HT1080 (cell line): ENCODE measurements at regions not wholly inside any gene's neighbourhood (a gene's known extent, or its start where the extent isn't known, plus 50 kb on each side); places are given as distances from the start of the nearest gene placed in this dataset.

Source experiments
- DNase-seq: peaks from one replicate; pipeline ENCODE4 v3.0.0-alpha.2; 2015; ENCODE audit warnings: low read depth

GRCh38 chrX:39212456-39212855, 411.2 kb downstream of the MID1IP1 start:
- DNase-seq: no peak

- no peak for DNase-seq
Measured at GRCh38 chrX:39214387-39215126, 413.3 kb downstream of the MID1IP1 start.

GRCh38 chrX:39220952-39221351, 419.7 kb downstream of the MID1IP1 start:
- DNase-seq: no peak

GRCh38 chrX:39222346-39223113, 421.3 kb downstream of the MID1IP1 start:
- DNase-seq: no peak

DNA sequence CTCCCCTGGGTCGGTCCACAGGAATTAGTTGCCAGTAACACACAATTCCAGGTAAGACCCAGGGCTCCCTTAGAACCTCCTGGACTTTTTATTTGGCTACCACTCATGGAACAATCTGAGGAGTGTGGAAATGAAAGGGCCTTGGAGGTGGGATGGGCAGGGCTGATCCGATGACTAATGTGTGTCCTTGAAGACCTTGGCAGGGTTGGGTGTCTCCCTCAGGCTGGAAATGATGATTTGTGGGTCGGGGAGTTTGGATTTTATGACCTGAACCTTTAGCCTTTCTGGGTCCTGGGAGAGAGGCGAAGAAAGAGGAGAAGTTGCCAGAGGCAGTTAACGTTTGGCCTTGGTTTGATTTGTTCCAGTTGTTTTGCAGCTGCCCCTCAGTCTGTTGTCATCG, 425.0 kb downstream of the MID1IP1 start:
- DNase-seq: no peak

- no peak for DNase-seq
Measured at GRCh38 chrX:39227371-39227770, 426.1 kb downstream of the MID1IP1 start.

- DNase-seq: no peak
Measured at GRCh38 chrX:39238006-39238405, 436.7 kb downstream of the MID1IP1 start.

- DNase-seq: peak; percentile 1
Measured at GRCh38 chrX:39242187-39242586, 440.9 kb downstream of the MID1IP1 start.

GRCh38 chrX:39244147-39244546, 442.9 kb downstream of the MID1IP1 start:
- DNase-seq: no peak

DNA sequence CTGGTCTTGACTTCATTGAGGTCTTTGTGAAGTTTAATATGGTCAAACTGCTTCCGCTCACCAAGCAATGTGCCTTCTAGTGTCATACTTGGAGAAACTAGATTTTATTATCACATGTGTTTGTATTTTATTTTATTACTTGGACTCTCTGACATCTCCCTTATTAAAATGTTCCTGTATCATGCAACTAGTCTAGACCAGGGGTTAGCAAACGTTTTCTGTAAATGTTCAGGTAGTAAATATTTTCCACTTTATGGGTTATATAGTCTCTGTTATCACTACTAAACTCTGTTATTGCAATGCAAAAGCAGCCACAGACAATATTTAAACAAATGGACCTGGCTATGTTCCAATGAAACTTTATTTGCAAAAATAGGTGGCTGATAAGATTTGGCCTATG, 443.8 kb downstream of the MID1IP1 start:
- DNase-seq: no peak

- no peak for DNase-seq
Measured at GRCh38 chrX:39247536-39247935, 446.3 kb downstream of the MID1IP1 start.

DNA sequence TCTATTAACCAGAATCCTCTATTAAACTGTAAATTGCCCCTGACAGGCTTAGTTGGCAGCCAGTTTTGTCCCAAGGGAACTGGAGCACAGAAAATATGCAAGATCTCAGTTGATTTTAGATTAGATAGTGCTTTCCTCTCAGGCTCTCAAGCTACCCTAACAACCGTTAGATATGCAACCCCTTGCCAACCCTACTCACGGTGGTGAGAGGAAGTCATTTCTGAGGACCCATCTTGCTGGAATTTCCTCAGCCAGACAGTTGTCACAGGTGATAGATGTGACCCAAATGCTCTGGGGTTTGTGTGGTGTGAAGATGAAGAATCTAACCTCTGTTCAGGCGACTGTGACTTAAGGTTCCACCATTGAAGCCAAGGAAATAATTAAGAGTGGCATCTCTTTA, 447.1 kb downstream of the MID1IP1 start:
- DNase-seq: no peak

- no peak for DNase-seq
Measured at GRCh38 chrX:39249999-39250398, 448.7 kb downstream of the MID1IP1 start.

DNA sequence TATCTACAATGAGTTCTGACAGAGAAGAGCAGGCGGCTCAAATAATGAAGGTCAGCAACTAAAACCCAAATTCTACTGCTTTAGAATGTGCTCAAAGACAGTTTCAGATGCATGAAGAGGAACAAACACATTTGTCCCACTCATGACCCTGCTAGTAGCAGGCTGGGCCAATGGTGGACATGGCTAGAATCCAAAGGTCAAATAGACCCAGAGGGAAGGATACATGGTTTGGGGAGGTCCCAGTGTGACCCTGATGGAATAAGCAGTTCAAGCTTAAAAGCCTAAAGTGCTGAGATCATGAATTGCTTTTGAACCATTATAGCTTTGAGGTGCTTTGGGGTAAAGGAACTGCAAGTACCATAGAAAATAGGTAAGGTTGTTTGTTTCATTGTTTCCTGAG, 450.7 kb downstream of the MID1IP1 start:
- no peak for DNase-seq

DNA sequence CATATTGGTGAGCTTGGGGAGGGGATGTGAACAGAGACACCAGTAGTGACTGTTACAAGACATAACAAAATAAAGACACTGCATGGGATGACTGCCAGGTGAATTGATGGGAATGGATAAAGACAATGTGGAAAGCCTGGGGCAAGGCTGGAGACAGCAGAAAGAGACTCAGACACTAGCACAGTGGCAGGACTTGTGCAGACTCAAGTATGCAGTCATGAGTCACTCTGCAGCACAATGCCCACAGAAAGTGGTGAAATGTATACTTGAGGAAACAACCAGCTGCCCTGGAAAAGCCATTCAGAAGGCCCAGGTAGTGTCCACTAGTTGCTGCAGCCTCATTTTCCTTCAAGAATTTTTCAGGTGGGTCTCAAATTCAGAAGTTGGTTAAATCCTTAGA, 452.3 kb downstream of the MID1IP1 start:
- DNase-seq: no peak

DNA sequence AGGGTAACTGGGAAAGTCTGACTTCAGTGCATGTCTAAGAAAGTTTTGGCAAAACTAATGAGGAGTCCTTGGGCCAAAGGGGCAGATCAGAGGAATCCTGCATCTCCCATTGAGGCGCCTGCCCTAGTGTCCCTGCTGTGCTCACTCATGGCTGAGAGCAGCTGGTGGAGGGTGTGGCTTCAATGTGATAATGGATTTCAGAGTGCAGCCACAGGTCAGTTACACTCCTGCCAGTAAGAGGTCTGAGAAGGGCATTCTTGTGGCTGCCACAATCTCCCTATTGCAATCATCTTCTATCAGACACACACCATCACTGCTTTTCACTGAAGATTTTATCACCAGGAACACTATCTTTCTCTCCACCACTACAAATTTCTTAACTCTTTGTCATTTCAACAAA, 457.1 kb downstream of the MID1IP1 start:
- DNase-seq: no peak

- DNase-seq: no peak
Measured at GRCh38 chrX:39260965-39261364, 459.7 kb downstream of the MID1IP1 start.

- DNase-seq: peak; percentile 23
Measured at GRCh38 chrX:39261446-39262147, 460.3 kb downstream of the MID1IP1 start.

- no peak for DNase-seq
Measured at GRCh38 chrX:39262641-39263040, 461.4 kb downstream of the MID1IP1 start.

- no peak for DNase-seq
Measured at GRCh38 chrX:39264023-39264422, 462.8 kb downstream of the MID1IP1 start.

DNA sequence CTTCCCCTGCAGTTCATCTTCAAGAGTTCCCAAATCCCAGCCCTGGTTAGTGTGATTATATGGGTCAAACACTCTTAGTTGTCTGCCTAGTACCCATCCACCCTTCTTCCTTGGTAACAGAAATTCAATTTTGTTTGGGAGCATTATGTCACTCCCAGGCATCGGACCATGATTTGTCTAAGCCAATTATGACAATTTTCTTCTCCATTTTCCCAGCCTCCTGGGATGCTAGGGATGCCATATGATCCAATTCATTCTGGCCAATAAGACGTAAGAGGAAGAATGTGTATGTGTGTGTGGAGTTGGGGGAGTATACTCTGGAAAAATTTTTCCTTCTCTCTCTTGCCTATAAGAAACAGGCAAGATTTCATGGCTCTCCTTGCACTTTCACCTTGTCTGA, 465.9 kb downstream of the MID1IP1 start:
- DNase-seq: no peak

GRCh38 chrX:39268207-39268606, 466.9 kb downstream of the MID1IP1 start:
- DNase-seq: no peak
